IPS-NIHi7 (cell line): ENCODE measurements at regions not wholly inside any gene's neighbourhood (a gene's known extent, or its start where the extent isn't known, plus 50 kb on each side); places are given as distances from the start of the nearest gene placed in this dataset.
"Not testable (repeated sequence)": the region's sequence is repeated elsewhere in the genome, so short reads cannot be mapped to it uniquely, and the experiment has no call there.

Experiments used
- DNase-seq: peaks from one replicate; pipeline ENCODE4 v3.0.0; 2012; ENCODE audit warnings: mixed read lengths; ENCODE audit errors: extremely low spot score

- DNase-seq: peak; percentile 47
These were observed 157.9 kb downstream of the ZNF664 start for GRCh38 chr12:124130691-124131591.

GRCh38 chr12:124131659-124132058 is 158.6 kb downstream of the ZNF664 start:
- no peak for DNase-seq

- no peak for DNase-seq
These were observed 159.5 kb downstream of the ZNF664 start for GRCh38 chr12:124132530-124132929.

GRCh38 chr12:124136796-124137195 is 158.1 kb upstream of the RFLNA start:
- no peak for DNase-seq

GRCh38 chr12:124140944-124141486 is 153.9 kb upstream of the RFLNA start:
- peak; percentile 34 for DNase-seq

- DNase-seq: not testable (repeated sequence)
These were observed 153.3 kb upstream of the RFLNA start for GRCh38 chr12:124141611-124142010.

- no peak for DNase-seq
These were observed 152.4 kb upstream of the RFLNA start for GRCh38 chr12:124142395-124143035.

GRCh38 chr12:124143726-124144125 is 151.2 kb upstream of the RFLNA start:
- no peak for DNase-seq

- no peak for DNase-seq
These were observed 150.2 kb upstream of the RFLNA start for GRCh38 chr12:124144531-124145194.

GRCh38 chr12:124147027-124147426 is 147.9 kb upstream of the RFLNA start:
- DNase-seq: no peak

GRCh38 chr12:124147575-124147974 is 147.3 kb upstream of the RFLNA start:
- no peak for DNase-seq

GRCh38 chr12:124148481-124149273 is 146.2 kb upstream of the RFLNA start:
- DNase-seq: no peak

- no peak for DNase-seq
These were observed 145.6 kb upstream of the RFLNA start for GRCh38 chr12:124149287-124149686.

GRCh38 chr12:124150168-124150567 is 144.7 kb upstream of the RFLNA start:
- DNase-seq: no peak

GRCh38 chr12:124151583-124151982 is 143.3 kb upstream of the RFLNA start:
- no peak for DNase-seq

- no peak for DNase-seq
These were observed 142.2 kb upstream of the RFLNA start for GRCh38 chr12:124152731-124153130.

GRCh38 chr12:124153392-124153791 is 141.5 kb upstream of the RFLNA start:
- no peak for DNase-seq

- no peak for DNase-seq
These were observed 137.5 kb upstream of the RFLNA start for GRCh38 chr12:124157406-124157805.

- DNase-seq: no peak
These were observed 135.2 kb upstream of the RFLNA start for GRCh38 chr12:124159655-124160054.

GRCh38 chr12:124160097-124160756 is 134.7 kb upstream of the RFLNA start:
- DNase-seq: no peak

- not testable (repeated sequence) for DNase-seq
These were observed 133.5 kb upstream of the RFLNA start for GRCh38 chr12:124161402-124161801.
